SH-SY5Y (cell line): ENCODE measurements at regions not wholly inside any gene's neighbourhood (a gene's known extent, or its start where the extent isn't known, plus 50 kb on each side); places are given as distances from the start of the nearest gene placed in this dataset.

Experiments used
- GATA2 ChIP-seq: IDR thresholded peaks from 2 replicates; pipeline ENCODE4 v1.6.1; 2011; ENCODE audit warnings: mild to moderate bottlenecking, low read depth, low read length
- GATA3 ChIP-seq: IDR thresholded peaks from 2 replicates; pipeline ENCODE4 v1.6.1; 2011; ENCODE audit warnings: low read depth, mild to moderate bottlenecking, low read length, moderate library complexity

- no peak for TF ChIP-seq GATA2
- TF ChIP-seq GATA3, result no peak
Measured at GRCh38 chr2:2464094-2464493, 133.0 kb upstream of the MYT1L start.
